Omental fat pad (tissue), 3 donors: ENCODE measurements at regions not wholly inside any gene's neighbourhood (a gene's known extent, or its start where the extent isn't known, plus 50 kb on each side); places are given as distances from the start of the nearest gene placed in this dataset.

Experiments
- ATAC-seq: fragments of 150-250 bp; one replicate; pipeline ENCODE4 v1.9.1; 2016; ENCODE audit warnings: mild to moderate bottlenecking, moderate library complexity; ENCODE audit not compliant: low FRiP score
- DNase-seq: peaks from one replicate; pipeline ENCODE4 v3.0.0-alpha.2; 2019; ENCODE audit warnings: low spot score
- CTCF ChIP-seq, 3 donors: fragments of 450-650 bp; IDR thresholded peaks; one replicate each; pipeline ENCODE4 v1.5.1; 2016 to 2017; ENCODE audit warnings: antibody characterized with exemption in 3 of 3, mild to moderate bottlenecking in 3 of 3, moderate library complexity in 2 of 3

DNA sequence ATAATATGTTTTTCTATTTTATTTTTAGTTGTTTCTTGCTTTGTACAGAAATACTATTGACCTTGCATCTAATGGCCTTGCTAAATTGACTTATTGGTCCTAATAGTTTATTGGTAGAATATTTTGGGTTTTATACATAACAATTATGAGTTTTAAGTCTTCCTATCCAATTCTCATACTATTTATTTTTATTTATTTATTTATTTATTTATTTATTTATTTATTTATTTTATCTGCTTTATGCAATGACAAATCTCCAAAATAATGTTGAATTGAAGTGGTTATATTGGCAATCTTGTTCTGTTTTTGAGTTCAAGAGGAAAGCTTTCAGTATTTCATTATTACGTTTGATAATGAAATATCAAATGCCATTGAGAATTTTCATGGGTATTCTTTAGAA is 488.3 kb downstream of the CDH2 start:
- ATAC-seq (no peak), DNase-seq (no peak)
- no peak for TF ChIP-seq CTCF (IDR thresholded peaks at IDR 0.05)

DNA sequence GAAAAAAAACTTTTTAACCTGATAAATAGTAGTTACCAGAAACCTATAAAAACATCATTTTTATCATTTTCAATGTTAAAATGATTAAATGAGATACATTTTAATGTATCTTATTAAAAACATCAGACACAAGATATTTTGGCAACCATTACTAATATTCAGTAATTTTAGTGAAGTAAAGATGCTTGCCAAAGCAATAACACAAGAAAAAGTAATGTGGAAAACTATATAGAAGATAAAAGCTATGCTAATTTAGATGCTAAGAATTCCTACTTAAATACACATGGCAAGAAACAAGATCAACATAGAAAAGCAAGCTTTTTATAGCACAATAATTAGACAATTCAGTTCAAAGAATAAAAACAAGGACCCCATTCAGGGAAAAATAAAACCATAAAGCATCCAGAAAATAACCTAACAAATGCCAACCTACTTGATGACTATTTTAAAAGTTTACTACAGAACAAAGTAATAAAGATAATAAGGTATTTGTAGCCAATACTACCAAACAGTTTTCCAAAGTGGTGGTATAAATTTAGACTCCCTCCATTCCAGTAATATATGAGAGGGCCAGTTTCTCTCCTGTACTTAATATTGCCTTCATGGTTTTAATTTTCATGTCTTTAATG is 489.5 kb downstream of the CDH2 start:
- DNase-seq (no peak), ATAC-seq (no peak)
- TF ChIP-seq CTCF (IDR thresholded peaks at IDR 0.05) = no peak

GRCh38 chr18:27685807-27686412 is 491.0 kb downstream of the CDH2 start:
- no peak for TF ChIP-seq CTCF (IDR thresholded peaks at IDR 0.05)
- ATAC-seq = no peak
- DNase-seq = no peak

- TF ChIP-seq CTCF (IDR thresholded peaks at IDR 0.05) = no peak
- ATAC-seq = no peak
Observed at GRCh38 chr18:27685091-27685490, 491.8 kb downstream of the CDH2 start.

GRCh38 chr18:27674411-27674810 is 489.3 kb upstream of the CHST9 start:
- no peak for ATAC-seq
- no peak for TF ChIP-seq CTCF (IDR thresholded peaks at IDR 0.05)
- no peak for DNase-seq

More at GRCh38 chr18:27685091-27685490, 491.8 kb downstream of the CDH2 start:
- no peak for DNase-seq

GRCh38 chr18:27673861-27674260 is 488.8 kb upstream of the CHST9 start:
- no peak for ATAC-seq
- TF ChIP-seq CTCF (IDR thresholded peaks at IDR 0.05) = no peak
- DNase-seq = no peak

DNA sequence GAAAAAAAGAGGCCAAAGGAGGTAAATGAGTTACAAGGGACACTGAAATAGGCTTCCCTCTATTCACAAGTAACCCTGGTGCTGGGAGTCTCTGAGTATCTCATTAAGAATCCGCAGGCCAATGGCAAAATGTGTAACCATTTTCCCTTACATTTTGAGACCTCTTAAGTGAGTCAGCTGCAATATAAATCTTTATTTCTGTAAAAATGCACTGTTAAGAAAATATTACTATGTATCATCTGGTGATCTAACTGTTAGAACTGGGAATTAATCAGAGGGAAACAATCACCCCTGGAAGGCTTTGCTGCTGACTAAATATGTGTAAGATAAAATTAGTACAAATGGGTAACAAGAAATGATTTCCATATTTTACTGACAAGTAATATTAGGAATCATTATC is 483.1 kb upstream of the CHST9 start:
- TF ChIP-seq CTCF (IDR thresholded peaks at IDR 0.05) = no peak
- DNase-seq = no peak
- ATAC-seq = no peak
